Activated CD8-positive, alpha-beta T cell treated with anti-CD3 and anti-CD28 coated beads for 36 hours (primary cell): ENCODE measurements at regions not wholly inside any gene's neighbourhood (a gene's known extent, or its start where the extent isn't known, plus 50 kb on each side); places are given as distances from the start of the nearest gene placed in this dataset.
"Not testable (repeated sequence)": the region's sequence is repeated elsewhere in the genome, so short reads cannot be mapped to it uniquely, and the experiment has no call there.

Experiments used
- ATAC-seq: fragments of 200-7000 bp; cut with Tn5 transposase; one replicate; pipeline ENCODE4 v1.10.0; 2021; ENCODE audit warnings: mild to moderate bottlenecking, moderate library complexity
- CTCF ChIA-PET: fragments of 350-600 bp; sonication (Branson Sonifier 250); formaldehyde crosslinking; loops from one replicate; lab custom pipeline; 2021; ENCODE audit warnings: antibody characterized with exemption; lab: Charles Lee
- POLR2A ChIA-PET: fragments of 350-600 bp; sonication (Branson Sonifier 250); formaldehyde crosslinking; loops from one replicate; lab custom pipeline; 2021; ENCODE audit warnings: antibody characterized with exemption; lab: Charles Lee
- DNase-seq: peaks from one replicate; pipeline ENCODE4 v3.0.0-alpha.2; 2020
- H3K27ac Mint-ChIP-seq: one replicate; pipeline ENCODE4 v1.8.0; 2021; ENCODE audit warnings: mild to moderate bottlenecking, mixed read lengths
- H3K27me3 Mint-ChIP-seq: one replicate; pipeline ENCODE4 v1.8.0; 2021; ENCODE audit warnings: mixed read lengths
- H3K36me3 Mint-ChIP-seq: one replicate; pipeline ENCODE4 v1.8.0; 2021; ENCODE audit warnings: low read depth, mixed read lengths
- H3K4me1 Mint-ChIP-seq: one replicate; pipeline ENCODE4 v1.8.0; 2021; ENCODE audit warnings: low read depth, mixed read lengths
- H3K4me3 Mint-ChIP-seq: one replicate; pipeline ENCODE4 v1.8.0; 2021; ENCODE audit warnings: mild to moderate bottlenecking, moderate library complexity, mixed read lengths
- H3K9me3 Mint-ChIP-seq: one replicate; pipeline ENCODE4 v1.8.0; 2021; ENCODE audit warnings: mixed read lengths
- CTCF ChIP-seq: fragments of 200-600 bp; IDR thresholded peaks from one replicate; pipeline ENCODE4 v1.8.0; 2022; ENCODE audit warnings: antibody characterized with exemption, mild to moderate bottlenecking
- intact Hi-C: fragments of 100-400 bp; cut with micrococcal nuclease; formaldehyde crosslinking; loops from one replicate; pipeline ENCODE4 v1.10.0; 2022

GRCh38 chr2:131824986-131825385 is 297.3 kb downstream of the CCDC74A start:
- H3K36me3 Mint-ChIP-seq, H3K27me3 Mint-ChIP-seq, H3K27ac Mint-ChIP-seq, H3K4me1 Mint-ChIP-seq, H3K9me3 Mint-ChIP-seq, intact Hi-C loops, CTCF ChIA-PET, DNase-seq, H3K4me3 Mint-ChIP-seq, POLR2A ChIA-PET, ATAC-seq: not testable (repeated sequence)

- CTCF ChIA-PET: no interaction called here
- ATAC-seq (no peak), DNase-seq (no peak)
- Mint-ChIP-seq H3K36me3 (no peaks in the 10 kb centered on the region), H3K27me3 (no peaks in the 10 kb centered on the region), H3K4me1 (no peaks in the 10 kb centered on the region), H3K4me3 (no peak overlapping the region), H3K9me3 (no peaks in the 10 kb centered on the region), H3K27ac (no peak overlapping the region)
- intact Hi-C loops: no loop called here
- TF ChIP-seq CTCF: no peak
- POLR2A ChIA-PET: no interaction called here
These were observed 299.9 kb downstream of the CCDC74A start for GRCh38 chr2:131827481-131828163.

GRCh38 chr2:131828164-131828561 is 300.5 kb downstream of the CCDC74A start:
- intact Hi-C loops: no loop called here
- no peak for ATAC-seq
- Mint-ChIP-seq H3K4me3 (no peak overlapping the region), H3K4me1 (no peaks in the 10 kb centered on the region), H3K36me3 (no peaks in the 10 kb centered on the region), H3K9me3 (no peaks in the 10 kb centered on the region), H3K27me3 (no peaks in the 10 kb centered on the region), H3K27ac (no peak overlapping the region)
- ChIA-PET POLR2A (no interaction called here), CTCF (no interaction called here)
- TF ChIP-seq CTCF: no peak
- no peak for DNase-seq

- H3K4me3 Mint-ChIP-seq, ATAC-seq, CTCF ChIA-PET, H3K4me1 Mint-ChIP-seq, H3K27ac Mint-ChIP-seq, H3K9me3 Mint-ChIP-seq, H3K27me3 Mint-ChIP-seq, H3K36me3 Mint-ChIP-seq, DNase-seq, POLR2A ChIA-PET, intact Hi-C loops: not testable (repeated sequence)
These were observed 301.2 kb downstream of the CCDC74A start for GRCh38 chr2:131828633-131829455.

- H3K27ac Mint-ChIP-seq, POLR2A ChIA-PET, CTCF ChIA-PET, intact Hi-C loops, ATAC-seq, H3K27me3 Mint-ChIP-seq, H3K4me1 Mint-ChIP-seq, DNase-seq, H3K36me3 Mint-ChIP-seq, H3K4me3 Mint-ChIP-seq, H3K9me3 Mint-ChIP-seq: not testable (repeated sequence)
These were observed 302.0 kb downstream of the CCDC74A start for GRCh38 chr2:131829456-131830241.

GRCh38 chr2:131830242-131830945 is 302.7 kb downstream of the CCDC74A start:
- H3K36me3 Mint-ChIP-seq, H3K4me3 Mint-ChIP-seq, intact Hi-C loops, H3K27ac Mint-ChIP-seq, H3K4me1 Mint-ChIP-seq, POLR2A ChIA-PET, DNase-seq, H3K27me3 Mint-ChIP-seq, ATAC-seq, CTCF ChIA-PET, H3K9me3 Mint-ChIP-seq: not testable (repeated sequence)

- H3K4me1 Mint-ChIP-seq, DNase-seq, CTCF ChIA-PET, H3K36me3 Mint-ChIP-seq, POLR2A ChIA-PET, ATAC-seq, intact Hi-C loops, H3K27ac Mint-ChIP-seq, H3K4me3 Mint-ChIP-seq, H3K9me3 Mint-ChIP-seq, H3K27me3 Mint-ChIP-seq: not testable (repeated sequence)
These were observed 303.2 kb downstream of the CCDC74A start for GRCh38 chr2:131830946-131831310.
